Uterus (tissue), 2 donors: ENCODE measurements at regions not wholly inside any gene's neighbourhood (a gene's known extent, or its start where the extent isn't known, plus 50 kb on each side); places are given as distances from the start of the nearest gene placed in this dataset.

Experiments
- POLR2A ChIP-seq, 2 donors: fragments of 450-650 bp; IDR thresholded peaks; one replicate each; pipeline ENCODE4 v1.6.1; 2016; ENCODE audit warnings: antibody characterized with exemption in 2 of 2, mild to moderate bottlenecking in 1 of 2, moderate library complexity in 1 of 2
- TF ChIP-seq, protein P1 (sequence below), 4 experiments: fragments of 200-600 bp in 2 of 4; fragments of 450-650 bp in 2 of 4; sonication (generic) in 2 of 4; IDR thresholded peaks; one replicate each; pipeline ENCODE4 v1.5.1; 2016 to 2019; ENCODE audit warnings: antibody characterized with exemption in 4 of 4, mild to moderate bottlenecking in 2 of 4, moderate library complexity in 1 of 4

DNA sequence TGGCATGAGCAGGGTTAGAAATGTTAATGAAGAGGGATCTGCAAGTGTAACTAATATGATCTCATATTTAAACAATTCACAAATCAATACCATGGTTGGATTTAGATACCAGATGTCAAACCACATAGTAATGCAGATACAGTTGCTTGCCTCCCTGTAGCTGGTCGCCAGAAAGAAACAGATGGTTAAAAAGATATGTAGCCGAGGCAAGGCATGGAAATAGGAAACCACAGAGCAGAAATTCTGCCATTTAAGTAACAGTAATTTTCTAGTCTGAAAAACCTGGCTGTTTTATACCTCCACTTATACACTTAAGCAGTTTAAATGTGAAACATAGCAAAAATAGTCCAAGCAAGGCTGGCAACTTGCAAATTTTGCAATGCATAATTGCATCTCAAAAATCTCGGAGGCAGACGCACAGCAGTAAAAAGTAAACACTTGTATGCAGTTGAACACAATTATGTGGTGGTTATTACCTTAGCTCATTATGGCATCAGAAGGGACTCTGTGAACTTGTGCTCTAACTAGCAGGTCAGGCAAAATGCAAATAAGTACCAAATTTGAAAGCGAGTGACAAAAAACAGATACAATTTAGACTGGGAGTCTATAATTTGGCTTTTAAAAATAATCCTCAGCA is 126.8 kb downstream of the NAA11 start:
- TF ChIP-seq, protein P1, sequence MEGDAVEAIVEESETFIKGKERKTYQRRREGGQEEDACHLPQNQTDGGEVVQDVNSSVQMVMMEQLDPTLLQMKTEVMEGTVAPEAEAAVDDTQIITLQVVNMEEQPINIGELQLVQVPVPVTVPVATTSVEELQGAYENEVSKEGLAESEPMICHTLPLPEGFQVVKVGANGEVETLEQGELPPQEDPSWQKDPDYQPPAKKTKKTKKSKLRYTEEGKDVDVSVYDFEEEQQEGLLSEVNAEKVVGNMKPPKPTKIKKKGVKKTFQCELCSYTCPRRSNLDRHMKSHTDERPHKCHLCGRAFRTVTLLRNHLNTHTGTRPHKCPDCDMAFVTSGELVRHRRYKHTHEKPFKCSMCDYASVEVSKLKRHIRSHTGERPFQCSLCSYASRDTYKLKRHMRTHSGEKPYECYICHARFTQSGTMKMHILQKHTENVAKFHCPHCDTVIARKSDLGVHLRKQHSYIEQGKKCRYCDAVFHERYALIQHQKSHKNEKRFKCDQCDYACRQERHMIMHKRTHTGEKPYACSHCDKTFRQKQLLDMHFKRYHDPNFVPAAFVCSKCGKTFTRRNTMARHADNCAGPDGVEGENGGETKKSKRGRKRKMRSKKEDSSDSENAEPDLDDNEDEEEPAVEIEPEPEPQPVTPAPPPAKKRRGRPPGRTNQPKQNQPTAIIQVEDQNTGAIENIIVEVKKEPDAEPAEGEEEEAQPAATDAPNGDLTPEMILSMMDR (IDR thresholded peaks at IDR 0.05), result no peak
- TF ChIP-seq POLR2A (IDR thresholded peaks at IDR 0.05), result no peak
